Fibroblast of skin of scalp (primary cell): ENCODE measurements at regions not wholly inside any gene's neighbourhood (a gene's known extent, or its start where the extent isn't known, plus 50 kb on each side); places are given as distances from the start of the nearest gene placed in this dataset.

Experiments used
- DNase-seq: peaks from one replicate; pipeline ENCODE4 v3.0.0-alpha.2; 2013

DNA sequence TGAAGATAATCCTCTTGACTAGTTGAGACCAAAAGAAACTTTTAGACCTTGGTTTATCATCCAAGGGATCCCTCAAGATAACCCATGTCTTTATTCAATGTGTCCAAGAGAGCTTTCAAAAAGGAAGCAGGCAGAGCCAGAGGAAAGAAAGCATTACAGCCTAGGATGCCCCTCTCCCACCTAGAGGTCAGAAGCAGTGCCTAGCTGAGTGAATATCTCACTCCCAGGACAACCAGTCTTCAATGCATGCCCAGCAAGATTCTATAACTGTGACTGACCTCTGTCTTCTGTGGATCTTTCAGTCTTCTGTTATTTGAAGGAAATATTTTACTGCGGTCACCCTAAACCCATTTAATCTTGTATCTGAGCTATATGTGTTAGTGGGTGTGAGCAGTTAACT is 537.2 kb upstream of the CPEB2 start:
- no peak for DNase-seq

DNA sequence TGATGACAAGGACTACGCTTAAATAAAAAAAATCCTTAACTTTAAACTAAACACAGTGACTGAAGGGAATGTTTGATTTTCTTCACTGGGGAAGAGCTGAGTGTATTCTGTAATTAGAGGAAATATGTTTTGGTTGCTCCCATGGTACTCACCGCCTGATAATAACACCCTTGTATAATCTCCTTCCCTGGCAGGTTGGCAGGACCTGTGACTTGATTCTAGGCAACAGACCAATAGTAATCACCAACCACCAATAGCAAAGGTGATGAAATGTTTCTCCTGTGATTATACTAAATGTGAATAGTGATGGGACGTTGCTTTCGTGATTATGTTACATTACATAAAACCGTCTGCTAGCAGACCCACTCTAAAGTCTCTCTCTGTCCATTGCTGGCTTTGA is 536.8 kb upstream of the CPEB2 start:
- no peak for DNase-seq

DNA sequence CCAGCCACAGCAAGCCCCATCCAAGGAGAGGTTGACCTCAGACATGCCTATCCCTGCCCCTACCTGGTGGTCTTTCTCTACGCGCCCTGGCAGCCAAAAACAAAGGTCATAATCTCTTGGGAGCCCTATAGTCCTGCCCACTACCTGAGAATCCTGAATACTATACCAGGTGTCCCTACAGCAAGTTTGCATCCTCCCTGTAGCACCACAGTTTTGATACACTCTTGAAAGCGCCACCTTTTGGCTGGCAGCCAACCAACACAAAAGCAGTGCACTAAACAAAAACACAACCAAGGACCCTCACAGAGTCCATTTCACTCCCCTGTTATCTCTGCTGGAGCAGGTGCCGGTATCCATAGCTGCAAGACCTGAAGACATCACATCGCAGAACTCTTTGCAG is 523.8 kb upstream of the CPEB2 start:
- no peak for DNase-seq

DNA sequence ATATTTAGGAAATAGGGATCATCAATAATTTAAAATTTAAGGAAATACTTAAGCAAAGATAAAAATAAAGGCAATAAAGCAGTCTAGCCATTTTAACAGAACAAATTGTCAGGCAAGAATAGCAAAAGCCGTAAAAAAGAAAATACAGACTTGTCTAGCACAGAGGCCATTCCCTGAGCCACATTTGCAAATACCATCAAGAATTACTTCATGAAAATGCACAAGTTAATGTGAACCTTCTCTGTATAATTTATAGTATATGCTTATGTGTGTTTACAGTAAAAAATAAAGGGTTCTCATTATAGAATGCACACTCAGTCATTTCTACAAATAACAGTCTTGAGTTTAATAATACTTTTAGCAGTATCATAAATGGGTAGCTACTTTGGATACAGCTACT is 505.9 kb upstream of the CPEB2 start:
- DNase-seq, result no peak

DNA sequence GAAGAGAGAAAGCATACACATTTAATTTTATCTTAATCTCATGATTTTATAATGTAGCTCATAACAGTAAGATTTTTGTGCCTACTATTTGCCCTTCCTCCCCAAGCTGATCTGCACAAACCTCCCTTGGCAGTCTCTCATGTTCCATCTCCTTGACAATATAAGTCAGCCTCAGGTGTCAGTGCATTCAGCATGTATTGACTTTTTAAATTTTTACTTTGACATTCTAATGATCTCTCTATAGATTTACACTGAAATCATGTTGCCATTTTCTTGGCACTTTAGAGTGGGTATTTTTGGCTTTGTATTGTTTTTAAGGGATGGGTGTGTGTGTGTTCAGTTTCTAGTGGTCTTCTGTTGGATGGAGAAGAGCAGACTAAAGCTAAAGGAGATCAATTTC is 505.3 kb upstream of the CPEB2 start:
- no peak for DNase-seq

DNA sequence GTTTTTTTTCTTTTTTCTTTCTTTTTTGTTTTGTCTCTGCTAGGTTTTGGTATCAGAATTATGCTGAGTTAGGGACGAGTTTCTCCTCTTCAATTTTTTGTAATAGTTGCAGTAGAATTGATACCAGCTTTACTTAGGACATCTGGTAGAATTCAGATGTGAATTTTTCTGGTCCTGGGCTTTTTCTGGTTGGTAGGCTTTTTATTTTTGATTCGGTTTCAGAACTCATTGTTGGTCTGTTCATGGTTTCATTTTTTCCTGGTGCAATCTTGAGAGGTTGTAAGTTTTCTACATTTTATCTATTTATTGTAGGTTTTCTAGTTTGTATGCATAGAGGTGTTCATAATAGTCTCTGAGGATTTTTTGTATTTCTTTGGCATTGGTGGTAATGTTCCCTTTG is 498.1 kb upstream of the CPEB2 start:
- no peak for DNase-seq

DNA sequence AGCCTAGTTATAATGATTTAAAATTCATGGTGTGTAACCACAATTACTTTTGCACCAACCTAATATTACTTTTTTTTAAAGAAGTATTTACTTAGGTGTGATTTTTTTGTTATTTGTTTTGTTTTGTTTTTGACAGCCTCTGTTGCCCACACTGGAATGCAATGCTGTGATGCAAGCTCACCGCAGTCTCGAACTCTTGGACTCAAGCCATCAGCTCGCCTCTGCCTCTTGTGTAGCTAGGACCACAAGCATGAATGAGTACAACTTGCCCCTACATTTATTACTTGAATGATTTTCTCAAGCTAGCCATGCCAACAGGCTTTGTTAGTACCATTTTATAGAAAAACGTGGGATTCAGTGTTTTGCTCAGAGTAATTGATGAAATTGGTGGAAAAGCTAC is 488.8 kb upstream of the CPEB2 start:
- DNase-seq, result peak; percentile 9

DNA sequence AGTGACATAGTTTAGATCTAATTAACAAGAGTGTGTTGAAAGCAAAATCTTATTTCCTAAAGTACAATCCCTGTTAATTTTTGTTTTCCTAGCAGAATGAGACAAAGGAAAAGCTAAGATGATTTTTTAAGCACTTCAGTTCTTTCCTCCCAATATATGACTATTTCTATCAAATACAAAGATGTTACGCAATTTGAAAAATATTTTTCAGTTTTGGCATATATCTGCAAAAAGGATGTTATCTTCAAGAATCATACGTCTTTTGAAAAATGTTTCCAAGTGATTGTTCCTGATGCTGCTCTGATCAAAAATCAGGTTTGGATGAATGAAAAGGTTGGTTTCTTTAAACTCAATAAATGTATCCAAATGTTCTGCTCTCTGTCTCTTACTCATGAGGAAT is 486.7 kb upstream of the CPEB2 start:
- no peak for DNase-seq

DNA sequence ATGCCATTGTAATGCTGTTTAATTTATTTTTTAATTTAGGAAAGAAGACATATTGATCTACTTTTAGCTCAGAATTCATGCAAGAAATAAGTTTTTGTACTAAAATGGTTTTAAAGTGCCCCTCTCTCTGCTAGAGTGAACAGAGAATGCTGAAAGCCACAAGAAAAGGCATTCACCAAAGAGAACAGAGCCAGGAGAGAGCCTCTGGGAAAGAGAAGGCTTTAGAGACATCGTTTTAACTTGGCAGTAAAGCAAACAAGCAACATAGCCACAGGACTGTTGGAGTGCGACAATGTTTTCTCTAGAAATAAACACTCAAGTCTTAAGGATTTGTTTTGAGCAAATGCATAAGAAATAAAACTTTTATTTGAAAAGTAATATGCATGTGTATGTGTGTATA is 484.1 kb upstream of the CPEB2 start:
- DNase-seq, result no peak

DNA sequence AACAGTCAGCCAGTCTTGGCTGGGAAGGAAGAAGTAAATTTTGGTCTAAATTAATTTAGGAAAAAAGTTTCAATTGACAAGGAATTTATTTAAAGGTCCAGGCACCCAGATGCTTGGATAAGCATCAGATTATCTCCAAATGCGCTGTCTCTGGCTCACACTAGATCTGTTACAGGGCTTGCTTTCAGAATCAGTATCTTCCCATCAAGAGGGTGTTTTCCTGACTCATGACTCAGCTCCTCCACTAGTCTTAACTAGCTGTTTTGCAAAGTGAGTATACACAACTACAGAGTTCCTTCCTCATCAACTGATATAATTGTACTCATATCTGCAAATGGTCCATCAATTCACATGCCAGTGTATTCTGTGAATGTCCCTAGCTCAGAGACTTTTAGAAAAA is 482.1 kb upstream of the CPEB2 start:
- DNase-seq, result no peak

DNA sequence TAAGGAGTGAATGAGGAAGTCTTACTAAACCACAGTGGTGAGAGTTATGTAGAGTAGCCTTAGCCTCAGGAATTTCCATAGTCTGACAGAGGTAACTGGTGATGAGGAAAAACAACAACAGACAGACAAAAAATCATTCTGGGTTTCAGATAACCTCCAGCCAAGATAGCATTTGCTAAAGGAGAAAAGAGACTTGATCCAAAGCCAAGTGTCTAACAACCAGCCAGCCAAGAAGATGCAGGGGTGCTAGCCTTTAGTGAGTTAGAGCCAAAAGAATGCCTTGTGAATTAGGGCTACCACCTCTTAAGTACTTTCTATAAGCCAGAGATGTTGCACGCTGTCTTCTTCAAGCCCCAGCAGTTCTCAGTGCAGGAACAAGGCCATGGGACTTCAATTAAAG is 478.0 kb upstream of the CPEB2 start:
- DNase-seq, result no peak

DNA sequence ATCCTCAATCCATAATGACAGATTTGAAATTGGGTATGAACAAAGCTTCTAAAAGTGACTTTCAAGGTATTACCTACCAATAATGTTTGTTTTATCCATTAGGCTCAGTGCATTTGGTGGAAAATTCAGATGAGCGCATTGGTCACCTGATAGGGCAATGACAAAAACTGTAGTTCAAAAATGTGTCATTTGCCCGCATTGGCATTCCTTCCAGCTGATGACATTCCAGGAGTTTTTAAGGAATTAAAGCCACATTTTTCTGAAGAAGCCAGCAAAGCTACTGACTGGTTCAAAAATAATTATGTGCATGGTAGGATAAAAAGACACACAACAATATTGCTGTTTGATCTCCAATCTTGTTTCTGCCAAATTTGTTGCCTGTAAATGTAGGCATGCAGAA is 473.4 kb upstream of the CPEB2 start:
- DNase-seq, result peak; percentile 30

DNA sequence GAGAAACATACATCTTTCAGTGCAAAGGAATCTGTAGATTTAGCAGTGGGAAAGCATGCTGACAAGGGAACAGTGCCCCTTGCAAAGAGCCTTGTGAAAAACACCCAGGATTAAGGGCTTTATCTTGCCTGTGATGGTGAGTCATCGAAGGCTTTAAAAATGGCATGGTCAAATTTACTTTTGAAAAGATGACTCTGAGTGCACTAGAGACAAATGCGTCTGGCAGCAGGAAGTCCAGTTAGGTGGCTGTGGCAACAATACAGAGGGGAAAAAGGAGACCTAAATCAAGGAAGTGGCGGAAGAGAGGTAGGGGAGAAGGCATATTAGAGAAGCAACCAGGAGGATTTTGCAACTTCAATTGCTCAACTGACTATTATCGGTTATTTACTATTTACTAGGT is 472.6 kb upstream of the CPEB2 start:
- DNase-seq, result peak; percentile 30

DNA sequence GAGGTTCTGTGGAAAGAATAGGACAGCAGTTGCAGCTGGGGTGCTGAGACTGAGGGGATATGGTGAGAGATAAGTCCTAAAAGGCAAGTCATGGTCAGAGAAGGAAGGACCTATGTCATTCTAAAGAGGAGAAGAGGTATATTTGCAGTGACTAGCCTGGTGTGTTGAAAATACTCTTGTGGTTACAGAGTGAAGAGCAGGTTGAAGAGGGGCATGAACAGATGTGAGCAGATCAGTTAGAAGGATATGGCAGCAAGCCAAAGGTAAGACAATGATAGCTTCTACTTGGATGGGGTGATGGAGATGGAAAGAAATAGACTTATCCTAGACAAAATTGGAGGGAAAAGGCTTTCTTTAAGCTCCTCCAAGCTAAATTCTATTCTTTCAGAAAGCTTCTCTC is 469.8 kb upstream of the CPEB2 start:
- DNase-seq, result no peak

DNA sequence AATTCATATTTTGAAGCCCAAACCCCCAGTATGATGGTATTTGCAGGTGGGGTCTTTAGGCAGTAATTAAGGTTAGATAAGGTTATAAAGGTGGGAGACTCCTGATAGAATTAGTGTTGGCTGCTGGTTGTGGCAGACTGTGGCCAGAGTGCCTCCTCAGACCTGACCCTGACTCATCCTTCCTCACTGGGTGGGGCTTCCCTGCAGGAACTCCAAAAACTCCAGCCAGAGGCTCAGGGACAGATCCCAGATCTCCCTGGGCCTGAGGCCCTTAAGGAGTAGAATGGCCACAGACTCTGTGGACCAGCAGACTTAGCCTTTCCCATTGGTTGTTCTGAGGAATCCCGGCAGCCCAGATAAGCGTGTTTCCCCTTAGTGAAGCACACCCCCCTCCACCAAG is 463.0 kb upstream of the CPEB2 start:
- DNase-seq, result no peak

DNA sequence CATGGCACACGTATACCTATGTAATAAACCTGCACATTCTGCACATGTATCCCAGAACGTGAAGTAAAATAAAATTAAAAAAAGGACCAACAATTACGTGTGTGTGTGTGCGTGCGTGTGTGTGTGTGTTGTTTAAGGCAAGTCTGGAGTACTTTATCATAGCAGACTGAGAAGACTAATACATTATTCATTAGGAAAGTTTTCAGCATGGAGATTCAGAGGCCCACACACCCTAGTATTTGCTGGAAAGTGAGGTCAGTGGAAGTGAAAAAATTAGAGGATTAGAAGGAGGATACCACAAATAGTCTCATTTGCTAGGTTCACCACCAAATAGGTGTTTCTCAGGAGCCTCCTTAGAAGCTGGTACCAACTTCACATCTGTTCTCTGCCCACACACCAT is 457.1 kb upstream of the CPEB2 start:
- DNase-seq, result no peak

DNA sequence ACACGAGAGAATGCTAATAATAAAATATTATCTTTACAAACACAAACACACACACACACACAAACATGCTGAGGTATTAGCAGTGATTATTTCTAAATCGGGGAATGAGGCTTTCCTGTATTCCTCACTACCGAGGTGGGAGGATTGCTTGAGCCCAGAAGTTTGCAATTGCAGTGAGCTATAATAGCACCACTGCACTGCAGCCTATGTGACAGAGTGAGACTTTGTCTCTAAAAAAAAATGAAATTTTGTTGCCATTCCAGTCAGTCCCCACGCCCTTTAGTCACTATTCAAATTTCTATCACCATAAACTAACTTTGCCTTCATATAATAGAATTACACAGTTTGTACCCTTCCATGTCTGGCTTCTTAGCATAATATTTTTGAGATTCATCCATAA is 456.5 kb upstream of the CPEB2 start:
- DNase-seq, result no peak

DNA sequence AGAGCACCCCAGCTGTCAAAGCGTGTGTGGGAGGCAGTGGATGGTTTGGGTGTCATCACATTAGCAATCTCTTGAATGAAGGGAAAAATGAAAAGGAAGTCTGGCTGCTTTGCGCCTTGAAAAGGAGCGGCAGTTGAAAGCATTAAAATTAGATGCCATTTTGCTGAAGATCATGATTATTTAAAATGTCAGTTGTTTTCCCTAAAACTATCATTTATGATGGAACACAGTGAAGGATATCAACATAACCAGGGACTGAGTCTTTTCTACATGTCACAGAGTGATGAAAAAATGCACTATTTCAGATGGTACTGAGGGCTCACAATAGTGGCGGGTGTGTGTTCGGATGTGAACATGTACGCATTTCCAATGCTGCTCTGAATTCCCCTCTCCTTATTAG is 450.2 kb upstream of the CPEB2 start:
- no peak for DNase-seq

DNA sequence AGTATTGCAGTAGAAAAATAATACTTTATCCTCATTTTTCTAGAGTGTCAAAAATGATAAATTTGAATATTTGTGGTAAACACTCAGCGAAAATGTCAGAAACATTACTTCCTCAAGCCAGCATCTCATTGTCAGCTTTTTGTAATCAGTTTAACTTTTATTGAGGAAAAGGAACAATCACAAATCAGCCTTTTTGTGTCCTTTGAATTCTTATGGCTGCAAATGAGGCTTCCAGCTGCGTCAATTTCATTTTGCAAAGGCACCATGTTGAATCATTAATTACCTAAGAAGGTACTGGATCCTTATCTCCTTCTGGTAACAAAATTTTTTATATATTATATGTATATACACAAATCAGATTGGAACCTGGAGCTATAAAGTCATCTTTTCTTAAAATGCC is 442.6 kb upstream of the CPEB2 start:
- DNase-seq, result no peak

DNA sequence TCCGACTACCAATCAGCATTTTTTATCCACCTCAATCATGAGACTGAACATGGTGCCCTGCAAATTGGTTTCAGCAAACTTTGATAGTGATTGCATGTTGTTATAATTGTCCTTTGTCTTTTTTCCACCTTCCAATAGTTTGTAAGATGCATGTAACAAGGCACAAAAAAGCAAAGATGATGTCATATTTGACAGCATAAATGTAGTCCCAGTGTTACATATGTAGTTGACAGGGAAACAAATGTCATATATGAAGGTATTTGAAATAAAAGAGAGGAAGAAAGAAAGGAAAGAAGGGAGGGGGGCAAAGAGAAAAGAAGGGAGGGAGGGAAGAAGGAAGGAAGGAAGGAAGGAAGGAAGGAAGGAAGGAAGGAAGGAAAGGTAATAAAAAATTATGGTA is 441.7 kb upstream of the CPEB2 start:
- DNase-seq, result no peak

DNA sequence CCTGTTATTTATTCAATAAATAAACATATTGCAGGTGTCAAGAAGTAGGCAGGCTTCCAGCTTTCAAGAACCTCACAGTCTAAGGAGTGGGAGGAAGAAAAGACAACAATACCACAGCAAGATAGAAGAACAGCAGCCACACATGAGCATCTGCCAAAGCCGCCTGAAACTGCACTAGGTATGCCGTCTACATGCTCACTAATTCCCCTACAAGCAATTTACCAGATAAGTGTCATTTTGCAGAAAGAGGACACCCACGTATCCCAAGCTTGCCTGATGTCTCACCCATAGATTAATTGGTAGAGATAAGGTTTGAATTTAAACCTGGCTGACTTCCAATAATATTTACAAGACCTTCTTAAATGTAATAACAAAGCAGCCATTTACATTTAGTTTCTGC is 439.4 kb upstream of the CPEB2 start:
- DNase-seq, result no peak

DNA sequence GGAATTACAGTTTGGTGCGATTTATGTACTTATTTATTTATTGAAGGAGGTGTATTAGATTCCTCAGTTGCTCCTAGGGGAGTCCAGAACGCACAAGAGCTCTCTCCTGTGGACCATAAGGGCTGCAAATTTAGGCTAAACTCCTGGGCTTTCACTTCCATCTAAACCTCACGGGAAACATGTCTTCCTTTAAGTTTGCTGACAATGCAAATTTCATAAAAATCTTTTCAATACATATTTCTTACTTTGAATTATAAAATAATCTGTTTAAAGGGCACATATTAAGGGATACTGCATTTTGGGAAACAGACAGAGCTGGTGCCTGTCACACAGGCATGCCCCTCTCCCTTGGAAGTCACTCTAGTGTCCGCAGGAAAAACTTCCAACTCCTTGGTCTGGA is 438.0 kb upstream of the CPEB2 start:
- no peak for DNase-seq

DNA sequence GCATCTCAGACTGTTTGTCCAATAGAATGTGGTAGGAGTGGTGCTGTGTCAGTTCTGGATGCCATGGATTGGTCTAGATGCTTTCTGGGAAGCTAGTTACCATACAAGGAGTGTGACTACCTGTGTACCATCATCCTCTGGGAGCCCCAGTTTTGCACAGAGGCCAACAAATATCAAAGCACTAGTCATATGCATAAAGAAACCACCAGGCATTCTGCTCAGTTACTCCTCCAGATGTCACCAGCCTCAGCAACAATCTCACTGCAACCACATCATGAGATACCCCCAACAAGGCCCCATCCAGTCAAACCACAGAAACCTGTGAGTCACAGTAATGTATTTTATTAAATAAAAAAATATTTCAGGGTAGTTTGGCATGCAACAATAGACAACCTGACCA is 435.8 kb upstream of the CPEB2 start:
- peak; percentile 57 for DNase-seq

DNA sequence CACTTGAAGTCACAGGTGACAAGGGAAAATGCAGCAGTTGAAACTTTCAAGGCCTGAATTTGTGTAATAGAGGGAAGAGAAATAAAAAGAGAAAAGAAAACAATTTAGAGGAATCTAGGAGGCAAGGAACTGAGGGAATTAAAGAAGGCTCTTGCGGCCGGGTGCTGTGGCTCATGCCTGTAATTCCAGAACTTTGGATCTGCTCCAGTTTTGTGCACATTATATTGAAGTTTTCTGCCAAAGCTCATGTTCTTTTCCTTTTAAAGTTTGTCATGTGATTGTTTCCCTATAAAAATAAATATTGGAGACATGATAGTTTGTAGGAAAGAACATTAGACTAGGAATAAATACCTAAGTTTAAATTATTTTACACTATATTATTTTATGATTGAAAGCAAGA is 433.9 kb upstream of the CPEB2 start:
- DNase-seq, result peak; percentile 66

DNA sequence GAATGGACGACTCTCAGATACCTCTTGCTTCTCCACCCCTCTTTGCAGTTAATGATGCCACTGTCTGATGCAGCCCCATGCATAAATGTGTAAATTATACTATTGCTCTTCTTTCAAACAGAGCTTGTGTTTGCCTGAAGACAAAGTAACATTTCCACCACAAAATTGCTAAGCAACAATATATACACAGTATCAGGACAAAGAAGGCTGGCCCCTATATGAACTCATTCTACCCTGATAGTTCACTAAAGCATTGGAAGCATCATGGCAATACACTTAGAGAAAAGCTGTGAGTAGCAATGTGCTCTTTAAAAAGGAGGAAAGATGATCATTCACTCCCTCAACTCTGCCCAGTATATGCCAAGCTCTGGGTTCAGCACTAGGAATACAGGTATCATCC is 427.0 kb upstream of the CPEB2 start:
- no peak for DNase-seq

DNA sequence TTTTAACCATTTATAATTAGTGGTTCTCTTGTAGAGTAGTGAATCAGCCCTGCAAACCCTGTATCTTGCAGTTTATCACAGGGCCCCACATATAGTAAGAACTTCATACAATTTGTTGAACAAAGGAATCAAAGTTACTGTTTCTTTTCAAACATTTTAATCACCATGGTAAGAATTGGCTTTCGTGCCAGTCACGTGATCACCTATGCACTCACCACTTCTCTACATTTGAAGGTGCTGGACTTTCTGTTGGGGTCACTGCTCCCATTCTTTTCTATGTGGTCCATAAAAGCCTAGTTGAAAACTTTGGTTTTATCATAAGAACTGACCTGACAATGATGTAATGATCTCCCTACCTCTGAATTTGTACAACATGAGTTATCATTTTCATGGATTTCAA is 426.4 kb upstream of the CPEB2 start:
- no peak for DNase-seq
